B cell (primary cell): ENCODE measurements at regions not wholly inside any gene's neighbourhood (a gene's known extent, or its start where the extent isn't known, plus 50 kb on each side); places are given as distances from the start of the nearest gene placed in this dataset.
"Not testable (repeated sequence)": the region's sequence is repeated elsewhere in the genome, so short reads cannot be mapped to it uniquely, and the experiment has no call there.

Source experiments
- EZH2 ChIP-seq: IDR thresholded peaks from 2 replicates; pipeline ENCODE4 v1.6.1; 2012; ENCODE audit warnings: borderline replicate concordance, low read depth, mild to moderate bottlenecking, moderate library complexity, low read length; ENCODE audit not compliant: insufficient read depth, poor library complexity, severe bottlenecking
- TF ChIP-seq, protein P1 (sequence below): fragments of 200-600 bp; IDR thresholded peaks from one replicate; pipeline ENCODE4 v1.8.0; 2022; ENCODE audit warnings: antibody characterized with exemption, mild to moderate bottlenecking

DNA sequence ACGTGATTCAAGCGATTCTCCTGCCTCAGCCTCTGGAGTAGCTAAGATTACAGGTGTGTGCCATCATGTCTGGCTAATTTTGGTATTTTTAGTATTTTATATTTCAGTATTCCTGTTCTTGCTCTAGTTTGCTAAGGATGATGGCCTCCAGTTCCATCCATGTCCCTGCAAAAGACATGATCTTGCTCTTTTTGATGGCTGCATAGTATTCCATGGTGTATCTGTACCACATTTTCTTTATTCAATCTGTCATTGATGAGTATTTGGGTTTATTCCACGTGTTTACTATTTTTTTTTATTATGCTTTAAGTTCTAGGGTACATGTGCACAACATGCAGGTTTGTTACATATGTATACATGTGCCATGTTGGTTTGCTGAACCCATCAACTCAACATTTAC, 376.8 kb downstream of the TYW1 start:
- TF ChIP-seq, protein P1, sequence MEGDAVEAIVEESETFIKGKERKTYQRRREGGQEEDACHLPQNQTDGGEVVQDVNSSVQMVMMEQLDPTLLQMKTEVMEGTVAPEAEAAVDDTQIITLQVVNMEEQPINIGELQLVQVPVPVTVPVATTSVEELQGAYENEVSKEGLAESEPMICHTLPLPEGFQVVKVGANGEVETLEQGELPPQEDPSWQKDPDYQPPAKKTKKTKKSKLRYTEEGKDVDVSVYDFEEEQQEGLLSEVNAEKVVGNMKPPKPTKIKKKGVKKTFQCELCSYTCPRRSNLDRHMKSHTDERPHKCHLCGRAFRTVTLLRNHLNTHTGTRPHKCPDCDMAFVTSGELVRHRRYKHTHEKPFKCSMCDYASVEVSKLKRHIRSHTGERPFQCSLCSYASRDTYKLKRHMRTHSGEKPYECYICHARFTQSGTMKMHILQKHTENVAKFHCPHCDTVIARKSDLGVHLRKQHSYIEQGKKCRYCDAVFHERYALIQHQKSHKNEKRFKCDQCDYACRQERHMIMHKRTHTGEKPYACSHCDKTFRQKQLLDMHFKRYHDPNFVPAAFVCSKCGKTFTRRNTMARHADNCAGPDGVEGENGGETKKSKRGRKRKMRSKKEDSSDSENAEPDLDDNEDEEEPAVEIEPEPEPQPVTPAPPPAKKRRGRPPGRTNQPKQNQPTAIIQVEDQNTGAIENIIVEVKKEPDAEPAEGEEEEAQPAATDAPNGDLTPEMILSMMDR: not testable (repeated sequence)
- TF ChIP-seq EZH2: not testable (repeated sequence)
